Gastroesophageal sphincter (tissue), 4 donors: ENCODE measurements at regions not wholly inside any gene's neighbourhood (a gene's known extent, or its start where the extent isn't known, plus 50 kb on each side); places are given as distances from the start of the nearest gene placed in this dataset.

Source experiments
- ATAC-seq: fragments of 150-250 bp; one replicate; pipeline ENCODE4 v1.9.1; 2016; ENCODE audit warnings: mild to moderate bottlenecking, moderate library complexity
- H3K27ac ChIP-seq, 4 donors: fragments of 200-600 bp; sonication (generic) in 3 of 4; 1 replicate in 3 of 4; 2 replicates in 1 of 4; pipeline ENCODE4 v1.5.1; 2016 to 2019
- H3K27me3 ChIP-seq: fragments of 200-600 bp; sonication (generic); one replicate; pipeline ENCODE4 v1.5.1; 2019
- H3K36me3 ChIP-seq, 2 donors: fragments of 200-600 bp; sonication (generic); one replicate each; pipeline ENCODE4 v1.5.1; 2019; ENCODE audit warnings: control low read depth in 1 of 2
- H3K4me1 ChIP-seq, 3 donors: fragments of 200-600 bp; sonication (generic); 1 replicate in 2 of 3; 2 replicates in 1 of 3; pipeline ENCODE4 v1.5.1; 2016 to 2019; ENCODE audit warnings: control low read depth in 2 of 3
- H3K4me3 ChIP-seq, 2 donors: fragments of 200-600 bp; sonication (generic); one replicate each; pipeline ENCODE4 v1.5.1; 2019; ENCODE audit warnings: mild to moderate bottlenecking in 1 of 2, moderate library complexity in 1 of 2
- H3K9me3 ChIP-seq, 3 donors: fragments of 200-600 bp; sonication (generic); one replicate each; pipeline ENCODE4 v1.5.1; 2017 to 2019; ENCODE audit warnings: control low read depth in 2 of 3
- EP300 ChIP-seq: sonication (generic); formaldehyde crosslinking; IDR thresholded peaks from one replicate; pipeline ENCODE4 v1.6.1; 2017; ENCODE audit warnings: antibody characterized with exemption, mild to moderate bottlenecking
- POLR2A ChIP-seq, 2 donors: fragments of 450-650 bp; IDR thresholded peaks; one replicate each; pipeline ENCODE4 v1.6.1; 2017; ENCODE audit warnings: antibody characterized with exemption in 2 of 2, mild to moderate bottlenecking in 2 of 2, moderate library complexity in 1 of 2
- POLR2AphosphoS5 ChIP-seq: sonication (generic); formaldehyde crosslinking; IDR thresholded peaks from one replicate; pipeline ENCODE4 v1.6.1; 2017; ENCODE audit warnings: antibody characterized with exemption
- WGBS, 2 donors: methylation state at CpG; one replicate each; pipeline ENCODE4 v1.1.5; 2018; ENCODE audit warnings: low coverage in 1 of 2; 5-methylcytosine and 5-hydroxymethylcytosine counted together
- TF ChIP-seq, protein P1 (sequence below), 4 experiments: fragments of 200-600 bp in 2 of 4; fragments of 450-650 bp in 2 of 4; sonication (generic) in 1 of 4; IDR thresholded peaks; one replicate each; pipeline ENCODE4 v1.5.1; 2017 to 2019; ENCODE audit warnings: antibody characterized with exemption in 4 of 4, mild to moderate bottlenecking in 2 of 4, moderate library complexity in 2 of 4

DNA sequence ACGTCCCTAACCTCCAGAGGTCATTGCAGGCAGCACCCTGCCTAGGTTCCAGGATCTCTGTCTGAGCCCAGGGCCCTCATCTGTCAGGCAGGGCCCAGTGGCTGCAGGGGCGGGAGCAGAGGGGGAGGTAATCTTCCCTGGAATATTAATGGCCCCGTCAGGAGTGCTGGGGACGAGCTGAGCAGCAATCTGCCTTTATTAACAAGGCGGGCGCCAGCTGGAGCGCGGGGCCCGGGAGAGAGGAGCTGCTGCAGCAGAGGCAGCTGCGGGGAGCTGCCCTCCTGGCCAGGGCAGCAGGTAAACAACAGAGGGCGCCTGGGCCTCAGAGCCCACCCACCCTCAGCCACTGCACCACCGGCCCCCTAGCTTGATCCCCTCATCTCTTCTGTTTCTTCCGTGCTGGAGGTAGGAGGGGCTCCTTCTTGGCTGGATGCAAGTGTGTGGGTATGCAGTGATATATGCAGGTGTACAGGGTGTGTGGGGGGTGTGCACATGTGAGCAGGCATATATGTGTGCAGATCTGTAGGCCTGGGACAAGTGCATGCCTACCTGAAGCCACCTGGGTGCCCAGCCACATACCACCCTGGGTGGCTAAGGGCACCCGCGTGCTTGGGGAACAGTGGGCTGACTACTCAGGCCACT is 131.8 kb upstream of the MLN start:
- 90% methylated on average over 2 of the region's 15 CpGs; no CpG with 5 or more reads in 1 of the 2 donors for WGBS, 2 donors
- ATAC-seq: no peak
- H3K4me3 ChIP-seq: no peak overlapping the region
- no peaks in the 10 kb centered on the region for H3K9me3 ChIP-seq
- peaks cover 66% of the 10 kb centered on the region for H3K27me3 ChIP-seq
- TF ChIP-seq POLR2A (IDR thresholded peaks at IDR 0.05) (no peak), POLR2AphosphoS5 (no peak), EP300 (no peak)
- TF ChIP-seq, protein P1, sequence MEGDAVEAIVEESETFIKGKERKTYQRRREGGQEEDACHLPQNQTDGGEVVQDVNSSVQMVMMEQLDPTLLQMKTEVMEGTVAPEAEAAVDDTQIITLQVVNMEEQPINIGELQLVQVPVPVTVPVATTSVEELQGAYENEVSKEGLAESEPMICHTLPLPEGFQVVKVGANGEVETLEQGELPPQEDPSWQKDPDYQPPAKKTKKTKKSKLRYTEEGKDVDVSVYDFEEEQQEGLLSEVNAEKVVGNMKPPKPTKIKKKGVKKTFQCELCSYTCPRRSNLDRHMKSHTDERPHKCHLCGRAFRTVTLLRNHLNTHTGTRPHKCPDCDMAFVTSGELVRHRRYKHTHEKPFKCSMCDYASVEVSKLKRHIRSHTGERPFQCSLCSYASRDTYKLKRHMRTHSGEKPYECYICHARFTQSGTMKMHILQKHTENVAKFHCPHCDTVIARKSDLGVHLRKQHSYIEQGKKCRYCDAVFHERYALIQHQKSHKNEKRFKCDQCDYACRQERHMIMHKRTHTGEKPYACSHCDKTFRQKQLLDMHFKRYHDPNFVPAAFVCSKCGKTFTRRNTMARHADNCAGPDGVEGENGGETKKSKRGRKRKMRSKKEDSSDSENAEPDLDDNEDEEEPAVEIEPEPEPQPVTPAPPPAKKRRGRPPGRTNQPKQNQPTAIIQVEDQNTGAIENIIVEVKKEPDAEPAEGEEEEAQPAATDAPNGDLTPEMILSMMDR (IDR thresholded peaks at IDR 0.05): no peak
- H3K4me1 ChIP-seq: no peaks in the 10 kb centered on the region
- no peaks in the 10 kb centered on the region for H3K36me3 ChIP-seq
- H3K27ac ChIP-seq: no peak overlapping the region

DNA sequence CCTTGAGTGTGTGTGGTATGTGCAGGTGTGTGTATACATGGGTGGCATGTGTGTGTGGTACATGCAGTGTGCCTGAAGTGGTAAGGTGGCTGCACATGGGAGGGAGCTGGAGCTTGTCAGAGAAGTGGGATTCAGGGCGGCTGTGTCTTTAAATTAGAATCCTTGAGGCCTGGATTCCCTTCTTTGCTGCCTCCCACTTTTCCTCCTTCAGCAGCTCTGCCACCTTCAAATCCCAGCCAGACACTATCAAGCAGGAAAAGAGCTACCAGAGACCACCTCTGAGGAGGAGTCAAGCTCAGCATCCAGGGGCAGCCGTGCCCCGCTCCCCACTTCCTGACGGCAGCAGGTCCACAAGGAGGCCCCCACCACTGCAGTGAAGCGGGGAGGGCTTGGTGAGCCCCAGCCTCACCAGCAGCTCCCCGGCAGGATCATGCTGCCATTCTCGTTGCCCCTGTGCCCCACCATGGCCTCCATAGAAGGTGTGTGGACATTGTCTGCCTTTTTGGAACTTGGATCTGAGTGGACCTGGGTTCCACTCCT is 131.0 kb upstream of the MLN start:
- Histone ChIP-seq H3K4me1 (no peaks in the 10 kb centered on the region), H3K27ac (no peak overlapping the region), H3K9me3 (no peaks in the 10 kb centered on the region), H3K36me3 (no peaks in the 10 kb centered on the region), H3K4me3 (no peak overlapping the region), H3K27me3 (peaks cover 69% of the 10 kb centered on the region)
- WGBS, 2 donors: 66 to 71% methylated on average over 1 to 4 of the region's 7 CpGs
- no peak for ATAC-seq
- no peak for TF ChIP-seq POLR2AphosphoS5
- TF ChIP-seq, protein P1 (IDR thresholded peaks at IDR 0.05): no peak
- no peak for TF ChIP-seq EP300
- TF ChIP-seq POLR2A (IDR thresholded peaks at IDR 0.05): no peak

DNA sequence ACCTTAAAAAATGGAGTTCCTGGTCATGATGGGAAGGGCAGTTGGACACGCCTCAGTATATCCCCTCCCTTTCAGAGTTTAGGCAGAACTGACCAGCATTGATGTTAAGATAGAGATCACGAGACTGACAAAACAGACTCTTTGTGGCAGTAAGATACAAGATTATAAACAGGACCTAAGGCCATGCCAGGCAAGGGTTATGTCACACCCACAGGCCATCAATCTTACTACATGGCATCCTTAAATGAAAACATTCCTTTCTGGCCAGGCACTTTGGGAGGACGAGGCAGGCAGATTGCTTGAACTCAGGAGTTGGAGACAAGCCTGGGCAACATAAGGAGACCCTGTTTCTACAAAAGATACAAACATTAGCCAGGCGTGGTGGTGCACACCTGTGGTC is 129.3 kb upstream of the MLN start:
- WGBS, 2 donors: 39 to 55% methylated on average over 3 of the region's 4 CpGs
- no peak for ATAC-seq
- peaks cover 0 to 9% (median 0%) of the 10 kb centered on the region in 3 donors for H3K9me3 ChIP-seq
- H3K4me1 ChIP-seq: no peaks in the 10 kb centered on the region
- no peak overlapping the region for H3K27ac ChIP-seq
- H3K27me3 ChIP-seq: peaks cover 69% of the 10 kb centered on the region
- TF ChIP-seq POLR2A (IDR thresholded peaks at IDR 0.05) (no peak), EP300 (no peak), POLR2AphosphoS5 (no peak)
- TF ChIP-seq, protein P1 (IDR thresholded peaks at IDR 0.05): no peak
- H3K36me3 ChIP-seq: no peaks in the 10 kb centered on the region
- H3K4me3 ChIP-seq: no peak overlapping the region

DNA sequence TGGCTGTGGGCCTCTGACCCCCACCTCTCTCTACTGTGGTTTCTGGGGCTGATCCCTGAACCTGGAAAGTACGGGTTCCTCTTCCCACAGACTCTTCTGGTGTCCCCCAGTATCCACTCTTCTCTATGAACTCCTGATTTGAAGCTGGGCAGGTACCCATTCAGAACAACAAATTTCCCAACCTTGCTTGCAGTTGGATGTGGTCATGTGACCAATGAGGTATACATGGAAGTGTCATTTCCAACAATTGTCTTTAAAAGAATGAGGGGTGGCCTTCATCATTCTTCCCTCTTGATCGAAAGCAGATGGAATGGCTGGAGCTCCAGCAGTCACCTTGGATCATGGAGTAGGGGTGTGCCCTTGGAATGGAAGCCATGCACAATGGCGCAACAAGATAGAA is 128.0 kb upstream of the MLN start:
- 88 to 92% methylated on average over 2 to 3 of the region's 3 CpGs for WGBS, 2 donors
- Histone ChIP-seq H3K27me3 (peaks cover 60% of the 10 kb centered on the region), H3K27ac (no peak overlapping the region), H3K4me1 (no peaks in the 10 kb centered on the region), H3K4me3 (no peak overlapping the region), H3K9me3 (peaks cover 0 to 10% (median 0%) of the 10 kb centered on the region in 3 donors), H3K36me3 (no peaks in the 10 kb centered on the region)
- no peak for ATAC-seq
- TF ChIP-seq, protein P1 (IDR thresholded peaks at IDR 0.05): no peak
- TF ChIP-seq POLR2A (IDR thresholded peaks at IDR 0.05): no peak
- no peak for TF ChIP-seq EP300
- no peak for TF ChIP-seq POLR2AphosphoS5
